GM20431 (cell line): ENCODE measurements at regions not wholly inside any gene's neighbourhood (a gene's known extent, or its start where the extent isn't known, plus 50 kb on each side); places are given as distances from the start of the nearest gene placed in this dataset.

Experiments
- in situ Hi-C: fragments of 300-500 bp; cut with MseI, MboI; formaldehyde crosslinking; loops from one replicate; pipeline ENCODE4 v1.15.0; 2020; ENCODE audit warnings: low sequenced_read_pairs; ENCODE audit not compliant: unreplicated experiment

- in situ Hi-C loops = no loop called here
Measured at GRCh38 chr4:163932504-163932903, 438.0 kb downstream of the TMA16 start.

DNA sequence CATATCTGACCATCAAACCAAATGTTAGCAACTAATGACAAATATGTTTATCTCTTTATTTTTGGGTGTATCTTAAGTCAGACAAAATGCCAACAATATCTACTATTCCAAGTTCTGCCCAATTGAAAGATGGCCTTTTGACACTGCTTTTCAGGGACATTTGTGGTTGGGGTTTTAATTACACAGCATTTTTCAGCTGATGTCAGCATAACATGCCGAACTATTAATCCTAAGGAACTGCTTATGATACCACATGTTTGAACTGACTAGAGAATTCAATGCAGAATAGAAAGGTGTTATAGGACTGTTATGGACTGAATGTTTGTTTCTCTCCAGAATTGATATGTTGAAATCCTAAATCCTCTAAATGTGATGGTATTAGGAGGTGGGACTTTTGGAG lies 445.1 kb downstream of the TMA16 start:
- in situ Hi-C loops = no loop called here

DNA sequence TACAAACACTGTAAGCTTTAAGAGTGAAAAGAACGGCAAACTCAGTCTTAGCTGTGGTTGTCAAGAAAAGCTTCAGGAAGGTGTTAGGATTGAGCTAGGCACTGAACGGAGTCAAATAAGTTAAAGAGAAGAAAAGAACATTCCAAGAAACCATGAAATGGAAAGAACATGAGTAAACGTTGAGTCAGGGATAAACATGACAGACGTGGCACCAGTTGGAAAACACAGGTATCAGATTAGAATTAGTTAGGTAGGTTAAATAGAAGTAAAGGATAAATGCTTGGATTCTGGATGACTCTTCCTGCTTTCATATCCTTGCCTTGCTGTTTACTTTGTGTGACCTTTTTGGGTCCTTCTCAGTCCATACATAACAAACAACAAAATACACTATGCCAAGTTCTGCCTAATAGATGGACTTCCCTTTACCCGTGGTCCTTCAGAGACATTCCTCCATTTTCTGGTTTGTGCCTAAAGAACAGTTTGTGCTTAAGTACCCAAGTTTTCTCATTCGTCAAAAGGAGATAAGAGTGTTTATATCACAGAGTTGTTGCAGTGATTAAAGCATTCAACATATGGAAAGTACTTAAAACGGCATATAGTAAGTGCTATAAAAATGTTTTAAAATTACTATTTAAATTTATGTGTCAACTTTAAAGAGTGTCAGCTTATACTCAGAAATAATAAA lies 446.9 kb downstream of the TMA16 start:
- in situ Hi-C loops = no loop called here

- in situ Hi-C loops = no loop called here
Measured at GRCh38 chr4:163948920-163949455, 454.5 kb downstream of the TMA16 start.

GRCh38 chr4:163949976-163950601 lies 455.6 kb downstream of the TMA16 start:
- in situ Hi-C loops = no loop called here

GRCh38 chr4:163955288-163955687 lies 460.8 kb downstream of the TMA16 start:
- in situ Hi-C loops = no loop called here

GRCh38 chr4:163958751-163959150 lies 464.3 kb downstream of the TMA16 start:
- in situ Hi-C loops = no loop called here

GRCh38 chr4:163959932-163960331 lies 465.4 kb downstream of the TMA16 start:
- in situ Hi-C loops = no loop called here

DNA sequence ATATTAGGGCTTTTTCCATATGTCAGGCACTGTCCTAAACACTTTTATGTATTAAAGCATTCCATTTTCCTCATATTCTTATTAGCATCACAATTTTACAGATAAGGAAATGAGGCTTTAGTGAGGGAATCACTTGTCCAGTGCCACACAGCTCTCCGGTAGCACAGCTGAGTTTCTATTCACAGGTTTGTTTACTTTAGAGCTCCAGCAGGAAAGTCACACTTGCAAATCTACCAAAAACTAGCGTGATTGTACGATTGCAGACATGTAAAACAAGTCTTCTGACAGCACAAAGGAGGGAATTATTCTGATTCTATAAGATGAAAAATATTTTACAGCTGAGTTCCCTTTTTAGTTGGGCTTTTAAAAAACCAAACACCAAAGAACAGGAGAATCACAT lies 472.1 kb downstream of the TMA16 start:
- in situ Hi-C loops = no loop called here

DNA sequence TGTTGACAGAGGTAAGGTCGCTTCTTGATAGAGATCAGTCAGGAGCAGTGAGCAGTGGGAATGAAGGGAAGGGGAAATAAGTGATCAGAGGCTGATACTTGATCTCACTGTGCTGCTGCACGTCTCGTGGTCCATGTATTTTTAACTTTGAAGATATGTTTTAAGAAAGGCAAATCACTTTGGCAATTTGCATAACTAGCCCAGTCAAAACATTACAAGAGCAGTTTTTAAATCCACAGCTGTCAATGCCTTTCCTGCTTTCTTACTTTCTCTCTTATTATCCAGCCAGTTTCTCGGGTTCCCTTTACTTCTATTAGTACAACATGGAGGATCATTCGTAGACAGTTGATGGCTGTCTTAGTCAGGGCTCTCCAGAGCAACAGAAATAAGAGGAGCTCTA lies 472.8 kb downstream of the TMA16 start:
- in situ Hi-C loops = no loop called here

- in situ Hi-C loops = no loop called here
Measured at GRCh38 chr4:163967710-163968109, 473.2 kb downstream of the TMA16 start.

DNA sequence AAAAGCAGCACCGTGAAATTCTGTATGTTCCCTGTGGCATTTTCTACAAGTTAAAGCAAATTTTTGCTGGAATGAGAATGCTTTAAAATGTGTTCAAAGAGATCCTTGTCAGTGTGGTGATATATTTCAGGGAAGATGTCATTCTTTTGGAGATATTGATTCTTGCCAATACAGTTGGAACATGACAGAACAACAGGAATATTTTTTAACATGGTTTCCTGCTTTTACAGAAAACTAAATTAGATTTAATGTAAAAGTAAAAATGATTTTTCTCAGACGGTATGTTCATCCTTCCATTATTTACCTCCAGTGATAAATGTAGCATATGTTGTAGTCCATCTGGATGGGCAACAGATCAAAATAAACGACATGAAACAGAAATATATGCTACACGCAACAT lies 474.8 kb downstream of the TMA16 start:
- in situ Hi-C loops = no loop called here

DNA sequence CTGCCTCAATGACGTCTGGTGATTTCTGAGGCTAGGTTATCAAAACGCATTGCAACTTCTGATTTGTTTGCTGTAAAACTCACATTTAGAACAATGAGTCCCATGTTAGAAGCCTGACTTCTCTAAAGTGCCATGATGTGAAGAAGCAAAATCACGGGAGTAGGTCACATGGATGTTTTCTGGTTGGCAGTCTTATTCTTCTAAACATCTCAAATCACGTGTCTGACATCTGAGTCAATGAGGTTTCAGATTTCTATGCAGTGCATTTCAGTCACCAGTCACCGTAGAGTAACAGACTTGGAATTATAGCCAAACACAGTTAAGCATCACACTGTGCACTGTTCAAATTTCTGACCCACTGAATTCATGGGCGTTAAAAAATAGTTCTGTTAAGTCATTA lies 482.1 kb downstream of the TMA16 start:
- in situ Hi-C loops = no loop called here

DNA sequence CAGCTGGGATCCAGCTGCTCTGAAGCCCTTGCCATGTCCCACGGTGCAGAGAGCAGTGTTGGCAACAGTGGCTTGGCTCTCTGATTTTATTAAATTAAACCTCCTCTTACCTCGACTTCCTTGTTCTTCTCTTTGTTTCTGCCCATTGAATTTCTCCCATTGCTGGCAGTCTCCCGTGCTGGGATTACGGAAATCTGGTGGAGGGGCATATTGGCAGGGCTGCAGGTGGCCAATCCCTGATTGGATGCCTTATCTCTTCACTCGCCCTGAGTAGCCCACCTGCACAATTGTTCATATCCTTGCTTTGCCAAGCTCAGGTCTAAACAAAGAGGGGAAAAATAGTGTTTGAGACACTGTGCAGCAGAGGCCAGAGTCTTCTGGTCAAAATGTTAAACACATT lies 493.9 kb downstream of the TMA16 start:
- in situ Hi-C loops = no loop called here

DNA sequence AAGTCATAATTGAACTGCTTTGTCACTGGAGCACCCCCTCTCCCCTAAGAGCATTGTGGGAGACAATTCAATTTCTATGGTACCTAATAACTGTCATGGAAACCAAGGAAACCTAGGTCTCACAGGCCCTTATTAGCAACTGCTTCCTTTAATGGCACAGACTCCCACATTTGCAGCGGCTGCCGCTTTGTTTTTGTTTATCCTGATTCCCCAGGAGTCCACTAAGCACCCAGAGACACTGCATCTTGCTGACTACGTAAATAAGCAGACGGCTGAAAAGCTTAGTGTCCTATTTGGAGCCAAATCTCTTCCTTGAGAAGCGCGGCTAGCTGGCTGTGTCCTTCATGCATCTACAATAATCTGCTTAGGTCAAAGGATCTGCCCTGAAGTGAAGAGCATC lies 494.4 kb downstream of the TMA16 start:
- in situ Hi-C loops = no loop called here

- in situ Hi-C loops = no loop called here
Measured at GRCh38 chr4:163991298-163991865, 496.9 kb downstream of the TMA16 start.

DNA sequence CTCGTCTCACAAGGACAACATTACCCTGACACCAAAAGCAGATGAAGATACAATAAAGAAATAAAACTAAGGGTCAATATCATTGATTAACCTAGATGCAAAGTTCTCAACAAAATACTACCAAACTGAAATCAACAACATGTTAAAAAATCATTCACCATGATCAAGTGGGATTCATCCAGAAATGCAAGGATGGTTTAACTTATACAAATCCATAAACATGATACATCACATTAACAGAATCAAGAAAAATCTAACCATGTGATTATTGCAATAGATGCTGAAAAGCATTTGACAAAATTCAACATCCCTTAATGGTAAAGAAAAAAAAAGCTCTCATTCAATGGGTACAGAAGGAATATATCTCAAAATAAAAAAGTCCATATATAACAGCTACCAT lies 514.9 kb downstream of the TMA16 start:
- in situ Hi-C loops = no loop called here

GRCh38 chr4:164011791-164012190 lies 517.3 kb downstream of the TMA16 start:
- in situ Hi-C loops = no loop called here

GRCh38 chr4:164012396-164013027 lies 518.0 kb downstream of the TMA16 start:
- in situ Hi-C loops = no loop called here

DNA sequence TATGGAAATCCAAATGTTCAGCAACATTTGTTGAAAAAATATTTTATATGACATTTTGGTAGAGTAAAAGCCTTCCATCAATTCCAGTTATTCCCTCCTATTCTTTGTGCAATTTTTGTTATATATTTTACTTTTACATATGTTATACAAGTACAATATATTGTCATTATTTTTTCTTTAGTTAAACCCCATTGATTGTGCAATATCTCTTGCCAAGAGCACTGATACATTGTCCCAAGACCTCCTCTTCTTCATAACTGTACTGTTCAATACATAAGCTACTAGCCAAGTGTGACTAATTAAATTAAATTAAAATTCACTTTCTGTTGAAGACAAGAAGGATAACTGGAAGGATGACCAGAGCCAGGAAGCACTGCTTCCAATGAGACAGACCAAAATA lies 527.5 kb downstream of the TMA16 start:
- in situ Hi-C loops = no loop called here

GRCh38 chr4:164023214-164023613 lies 528.7 kb downstream of the TMA16 start:
- in situ Hi-C loops = no loop called here
